Left lung (tissue), 4 donors: ENCODE measurements at regions not wholly inside any gene's neighbourhood (a gene's known extent, or its start where the extent isn't known, plus 50 kb on each side); places are given as distances from the start of the nearest gene placed in this dataset.
"Not testable (repeated sequence)": the region's sequence is repeated elsewhere in the genome, so short reads cannot be mapped to it uniquely, and the experiment has no call there.

Experiments
- ATAC-seq: fragments of 200-7000 bp; cut with Tn5 transposase; one replicate; pipeline ENCODE4 v1.9.1; 2020; ENCODE audit warnings: moderate library complexity
- DNase-seq, 4 donors: peaks; one replicate each; pipeline ENCODE4 v3.0.0-alpha.2; 2013 to 2020
- H3K27ac ChIP-seq, 2 donors: fragments of 200-600 bp; sonication (generic) in 1 of 2; one replicate each; pipeline versions ENCODE4 v1.5.0 to v1.8.0; 2020 to 2021
- H3K27me3 ChIP-seq, 2 donors: fragments of 200-600 bp; sonication (generic) in 1 of 2; one replicate each; pipeline versions ENCODE4 v1.5.0 to v1.8.0; 2020 to 2021
- H3K36me3 ChIP-seq, 2 donors: fragments of 200-600 bp; sonication (generic) in 1 of 2; one replicate each; pipeline versions ENCODE4 v1.5.0 to v1.8.0; 2020 to 2021
- H3K4me1 ChIP-seq, 2 donors: fragments of 200-600 bp; one replicate each; pipeline ENCODE4 v1.8.0; 2021
- H3K4me3 ChIP-seq, 2 donors: fragments of 200-600 bp; sonication (generic) in 1 of 2; one replicate each; pipeline versions ENCODE4 v1.5.0 to v1.8.0; 2020 to 2021; ENCODE audit warnings: mild to moderate bottlenecking in 1 of 2
- H3K9me3 ChIP-seq, 2 donors: fragments of 200-600 bp; sonication (generic) in 1 of 2; one replicate each; pipeline versions ENCODE4 v1.5.0 to v1.8.0; 2020 to 2021
- CTCF ChIP-seq, 2 donors: fragments of 200-600 bp; sonication (generic) in 1 of 2; IDR thresholded peaks; one replicate each; pipeline versions ENCODE4 v1.5.0 to v1.8.0; 2021; ENCODE audit warnings: antibody characterized with exemption in 2 of 2
- intact Hi-C, 2 donors: fragments of 100-400 bp; cut with DNase I; formaldehyde crosslinking; loops; one replicate each; pipeline versions ENCODE4 v1.11.2 to v1.14.2; 2022
- donor health status: DM: no; HTN: yes; CAD: no.
- donor health status: DM: no; HTN: no; CAD: no.

- DNase-seq (no peak), ATAC-seq (no peak)
- Histone ChIP-seq H3K27me3 (no peaks in the 10 kb centered on the region), H3K36me3 (no peaks in the 10 kb centered on the region), H3K27ac (no peak overlapping the region), H3K4me1 (no peaks in the 10 kb centered on the region), H3K4me3 (no peak overlapping the region), H3K9me3 (peaks cover 0 to 10% of the 10 kb centered on the region in 2 donors)
- no peak for TF ChIP-seq CTCF (IDR thresholded peaks at IDR 0.05)
- intact Hi-C loops, result no loop called here
Observed at GRCh38 chr13:68923995-68924394, 1183.6 kb upstream of the ATXN8OS start.

GRCh38 chr13:68908879-68909278 is 1198.7 kb upstream of the ATXN8OS start:
- H3K27ac ChIP-seq, result no peak overlapping the region
- no peaks in the 10 kb centered on the region for H3K4me1 ChIP-seq
- ATAC-seq (no peak), DNase-seq (no peak)
- intact Hi-C loops, result no loop called here
- H3K36me3 ChIP-seq, result no peaks in the 10 kb centered on the region
- H3K27me3 ChIP-seq, result no peaks in the 10 kb centered on the region
- peaks cover 0 to 72% of the 10 kb centered on the region in 2 donors for H3K9me3 ChIP-seq
- no peak for TF ChIP-seq CTCF (IDR thresholded peaks at IDR 0.05)
- H3K4me3 ChIP-seq, result no peak overlapping the region

- H3K27ac ChIP-seq, result no peak overlapping the region
- H3K4me1 ChIP-seq, result no peaks in the 10 kb centered on the region
- ATAC-seq (no peak), DNase-seq (no peak)
- intact Hi-C loops, result no loop called here
- peaks cover 0 to 53% of the 10 kb centered on the region in 2 donors for H3K9me3 ChIP-seq
- TF ChIP-seq CTCF (IDR thresholded peaks at IDR 0.05), result no peak
- no peak overlapping the region for H3K4me3 ChIP-seq
- no peaks in the 10 kb centered on the region for H3K27me3 ChIP-seq
- no peaks in the 10 kb centered on the region for H3K36me3 ChIP-seq
Observed at GRCh38 chr13:68905186-68905585, 1202.4 kb upstream of the ATXN8OS start.

GRCh38 chr13:68897331-68897928 is 1210.2 kb upstream of the ATXN8OS start:
- intact Hi-C loops, result no loop called here
- no peaks in the 10 kb centered on the region for H3K4me1 ChIP-seq
- ATAC-seq (no peak), DNase-seq (no peak)
- peaks cover 0 to 15% of the 10 kb centered on the region in 2 donors for H3K9me3 ChIP-seq
- no peak overlapping the region for H3K27ac ChIP-seq
- no peak for TF ChIP-seq CTCF (IDR thresholded peaks at IDR 0.05)
- no peaks in the 10 kb centered on the region for H3K27me3 ChIP-seq
- no peaks in the 10 kb centered on the region for H3K36me3 ChIP-seq
- H3K4me3 ChIP-seq, result no peak overlapping the region

GRCh38 chr13:68895696-68896095 is 1211.9 kb upstream of the ATXN8OS start:
- Histone ChIP-seq H3K4me1 (no peaks in the 10 kb centered on the region), H3K27me3 (no peaks in the 10 kb centered on the region), H3K4me3 (no peak overlapping the region), H3K27ac (no peak overlapping the region), H3K36me3 (no peaks in the 10 kb centered on the region), H3K9me3 (peaks cover 0 to 16% of the 10 kb centered on the region in 2 donors)
- no peak for TF ChIP-seq CTCF (IDR thresholded peaks at IDR 0.05)
- intact Hi-C loops, result no loop called here
- DNase-seq (no peak), ATAC-seq (no peak)

- H3K27ac ChIP-seq, H3K4me1 ChIP-seq, ATAC-seq, H3K4me3 ChIP-seq, H3K9me3 ChIP-seq, H3K36me3 ChIP-seq, intact Hi-C loops, DNase-seq, H3K27me3 ChIP-seq: not testable (repeated sequence)
Observed at GRCh38 chr13:68893721-68894120, 1213.9 kb upstream of the ATXN8OS start.

GRCh38 chr13:68892596-68892995 is 1215.0 kb upstream of the ATXN8OS start:
- H3K36me3 ChIP-seq, ATAC-seq, H3K4me3 ChIP-seq, H3K27ac ChIP-seq, H3K27me3 ChIP-seq, DNase-seq, H3K9me3 ChIP-seq, intact Hi-C loops, H3K4me1 ChIP-seq: not testable (repeated sequence)

- H3K4me3 ChIP-seq, ATAC-seq, H3K27me3 ChIP-seq, H3K4me1 ChIP-seq, intact Hi-C loops, H3K27ac ChIP-seq, H3K36me3 ChIP-seq, DNase-seq, H3K9me3 ChIP-seq: not testable (repeated sequence)
Observed at GRCh38 chr13:68890101-68890500, 1217.5 kb upstream of the ATXN8OS start.
